ENCODE measurements at regions not wholly inside any gene's neighbourhood (a gene's known extent, or its start where the extent isn't known, plus 50 kb on each side); places are given as distances from the start of the nearest gene placed in this dataset.

DNA sequence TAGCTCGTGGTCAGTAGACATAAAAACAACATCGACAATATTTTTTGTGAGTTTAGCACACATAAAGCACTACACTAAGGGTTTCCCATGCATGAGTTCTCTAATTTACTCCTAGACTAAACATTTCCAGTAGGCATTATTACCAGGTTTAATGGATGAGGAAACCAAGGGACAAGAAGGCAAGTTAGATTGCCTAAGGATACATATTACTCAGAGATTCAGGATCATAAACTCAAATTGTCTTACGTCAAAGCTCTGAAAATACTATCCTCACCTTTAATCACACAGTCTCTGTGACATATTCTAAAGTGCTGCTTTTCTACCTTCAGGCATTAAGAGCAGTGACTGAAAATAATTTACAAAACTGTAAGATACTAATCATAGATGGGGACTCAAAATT is 655.3 kb downstream of the SLC16A7 start:
- no peak for DNase-seq (ENCODE audit: low spot score)

DNA sequence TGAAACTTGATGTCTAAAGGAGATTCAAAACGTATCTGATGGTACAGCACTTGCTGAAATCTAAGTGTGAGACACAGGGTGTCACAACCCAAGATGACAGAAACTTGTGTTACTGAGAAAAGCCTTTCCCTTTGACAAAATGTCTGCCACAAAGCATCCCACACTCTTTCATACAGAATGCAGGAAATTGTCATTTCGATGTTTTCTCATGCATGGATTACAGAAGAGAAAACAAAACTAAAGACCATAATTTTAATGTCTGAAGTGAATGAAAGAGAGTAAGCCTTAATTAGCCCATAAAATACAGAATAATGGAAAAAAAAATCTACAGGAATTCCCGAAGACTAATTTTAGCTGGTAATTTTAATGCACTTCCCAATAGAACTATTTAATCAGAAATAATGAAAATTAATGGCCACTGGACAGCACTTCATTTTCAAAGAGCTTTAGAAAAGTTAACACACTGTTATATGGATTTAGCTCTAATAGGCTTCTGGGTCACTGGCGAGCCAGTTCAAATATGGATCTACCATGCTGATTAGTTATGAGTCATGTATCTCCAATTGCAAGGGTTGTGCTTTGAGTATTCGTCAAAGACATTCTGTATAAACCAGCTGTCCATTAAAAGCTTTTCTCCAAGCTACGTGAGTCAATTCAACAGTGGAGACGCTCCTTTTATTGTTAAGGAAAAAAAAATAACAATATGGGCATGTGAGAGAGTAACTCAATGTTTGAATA is 656.7 kb downstream of the SLC16A7 start:
- no peak for DNase-seq (ENCODE audit: low spot score)

DNA sequence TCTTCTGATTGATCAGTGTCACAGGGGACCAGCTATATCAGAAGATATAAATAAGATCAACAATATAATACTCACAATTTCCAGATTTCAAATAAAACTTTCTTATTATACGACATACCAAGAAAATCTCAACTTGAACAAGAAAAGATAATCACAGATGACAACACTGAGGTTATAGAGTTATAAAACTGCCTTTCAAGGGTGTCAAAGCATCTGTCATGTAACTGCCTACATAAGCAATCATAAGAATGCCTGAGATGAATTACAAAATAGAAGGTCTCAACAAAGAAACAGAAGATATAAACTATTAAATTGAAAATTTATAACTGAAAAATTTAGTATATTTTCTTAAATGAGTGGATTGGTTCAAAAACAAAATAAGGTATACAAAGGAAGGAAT is 659.2 kb downstream of the SLC16A7 start:
- DNase-seq (ENCODE audit: low spot score) = no peak

DNA sequence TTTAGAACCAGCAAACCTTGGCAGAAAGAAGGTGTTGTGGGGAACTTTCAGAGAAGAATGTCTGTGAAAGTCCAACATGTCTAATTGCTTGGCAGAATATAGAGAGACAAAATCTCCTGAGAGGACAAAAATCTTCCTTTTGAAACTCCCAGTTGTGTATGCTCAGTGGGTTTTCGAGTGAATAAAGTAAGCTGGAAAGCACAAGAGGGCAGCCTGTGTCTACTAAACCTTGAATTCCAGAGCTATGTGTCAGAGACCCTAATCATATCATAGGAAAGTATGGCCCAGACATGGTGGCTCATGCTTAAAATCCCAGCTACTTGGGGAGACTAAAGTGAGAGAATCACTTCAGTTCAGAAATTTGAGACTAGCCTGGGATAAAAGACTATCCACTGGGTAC is 661.2 kb downstream of the SLC16A7 start:
- DNase-seq (ENCODE audit: low spot score) = no peak

DNA sequence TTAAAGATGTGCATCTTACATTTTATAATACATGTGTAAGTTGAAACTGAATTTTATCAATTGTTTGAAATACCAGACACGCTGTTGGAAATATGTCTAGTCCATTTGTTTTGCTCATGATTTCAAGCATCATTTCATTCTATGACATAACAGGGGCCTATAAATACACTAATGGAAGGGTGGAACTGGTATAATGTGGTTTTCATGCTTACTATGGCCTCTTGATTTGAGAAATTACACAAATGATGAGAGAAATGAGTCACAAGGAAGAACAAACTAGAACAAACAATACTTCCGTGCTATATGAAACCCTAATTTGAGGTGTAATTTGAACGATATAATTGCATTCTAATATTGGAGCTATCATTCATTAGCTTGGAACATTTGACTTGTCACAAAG is 663.4 kb downstream of the SLC16A7 start:
- DNase-seq (ENCODE audit: low spot score) = no peak

DNA sequence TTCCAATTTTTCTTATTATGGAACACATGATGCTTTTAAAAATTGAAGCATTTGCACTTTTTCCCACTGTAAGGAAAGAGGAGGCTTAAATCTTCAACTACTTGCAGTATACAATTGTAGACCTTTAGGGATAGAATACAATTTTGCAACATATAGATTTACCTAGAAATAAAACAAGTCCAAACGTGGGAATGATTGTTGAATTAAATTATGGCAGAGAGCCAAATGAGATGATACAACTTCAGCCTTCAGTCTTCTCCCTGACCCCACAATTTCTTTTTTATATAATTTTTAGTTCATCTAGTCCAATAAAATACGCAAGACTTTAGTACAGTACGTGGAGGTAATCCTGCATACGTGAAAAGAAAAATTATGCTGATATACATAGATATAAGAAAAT is 666.5 kb downstream of the SLC16A7 start:
- no peak for DNase-seq (ENCODE audit: low spot score)

DNA sequence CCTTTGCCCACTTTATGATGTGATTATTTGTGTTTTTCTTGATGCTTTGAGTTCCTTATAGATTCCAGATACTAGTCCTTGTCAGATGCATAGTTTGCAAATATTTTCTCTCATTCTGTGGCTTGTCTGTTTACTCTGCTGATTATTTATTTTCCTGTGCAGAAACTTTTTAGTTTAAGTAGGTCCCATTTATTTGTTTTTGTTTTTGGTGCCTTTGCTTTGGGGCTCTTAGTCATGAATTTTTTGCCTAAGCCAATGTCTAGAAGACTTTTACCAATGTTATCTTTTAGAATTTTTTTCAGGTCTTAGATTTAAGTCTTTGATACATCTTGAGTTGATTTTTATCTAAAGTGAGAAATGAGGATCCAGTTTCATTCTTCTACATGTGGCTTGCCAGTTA is 667.3 kb downstream of the SLC16A7 start:
- DNase-seq (ENCODE audit: low spot score) = no peak

DNA sequence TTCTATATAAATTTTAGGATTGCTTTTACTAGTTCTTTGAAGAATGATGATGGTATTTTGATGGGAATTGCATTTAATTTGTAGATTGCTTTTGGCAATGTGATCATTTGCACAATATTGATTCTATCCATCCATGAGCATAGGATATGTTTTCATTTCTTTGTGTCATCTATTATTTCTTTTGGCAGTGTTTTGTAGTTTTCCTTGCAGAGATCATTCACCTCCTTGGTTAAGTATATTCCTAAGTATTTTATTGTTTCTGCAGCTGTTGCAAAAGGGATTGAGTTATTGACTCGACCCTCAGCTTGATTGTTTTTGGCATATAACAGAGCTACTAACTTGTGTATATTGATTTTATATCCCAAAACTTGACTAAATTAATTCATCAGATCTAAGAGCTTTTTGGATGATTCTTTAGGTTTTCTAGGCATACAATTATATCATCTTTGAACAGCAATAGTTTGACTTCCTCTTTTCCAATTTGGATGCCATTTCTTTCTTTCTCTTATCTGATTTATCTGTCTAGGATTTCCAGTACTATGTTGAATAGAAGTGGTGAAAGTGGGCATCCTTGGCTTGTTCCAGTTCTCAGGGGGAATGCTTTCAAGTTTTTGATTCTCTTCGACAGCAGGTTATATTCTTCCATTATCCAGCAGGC is 668.1 kb downstream of the SLC16A7 start:
- DNase-seq (ENCODE audit: low spot score) = no peak

DNA sequence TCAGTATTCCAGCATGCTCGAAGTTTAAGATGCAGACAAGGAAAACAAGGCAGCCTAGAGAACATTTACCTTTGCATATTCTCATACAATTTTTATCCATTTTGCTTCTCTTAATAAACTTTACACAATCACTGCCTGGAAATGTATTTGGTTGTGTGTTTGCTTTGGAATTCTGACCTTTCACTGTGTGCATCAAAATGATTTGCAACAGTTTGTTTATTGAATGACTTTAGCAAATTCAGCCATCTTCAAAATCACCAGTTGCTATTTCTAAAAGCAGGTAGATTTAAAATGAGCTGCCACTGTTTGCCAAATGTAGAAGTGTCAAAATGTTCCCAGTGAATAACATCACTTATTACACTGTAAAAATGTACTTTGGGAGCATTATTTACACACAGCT is 669.9 kb downstream of the SLC16A7 start:
- no peak for DNase-seq (ENCODE audit: low spot score)

DNA sequence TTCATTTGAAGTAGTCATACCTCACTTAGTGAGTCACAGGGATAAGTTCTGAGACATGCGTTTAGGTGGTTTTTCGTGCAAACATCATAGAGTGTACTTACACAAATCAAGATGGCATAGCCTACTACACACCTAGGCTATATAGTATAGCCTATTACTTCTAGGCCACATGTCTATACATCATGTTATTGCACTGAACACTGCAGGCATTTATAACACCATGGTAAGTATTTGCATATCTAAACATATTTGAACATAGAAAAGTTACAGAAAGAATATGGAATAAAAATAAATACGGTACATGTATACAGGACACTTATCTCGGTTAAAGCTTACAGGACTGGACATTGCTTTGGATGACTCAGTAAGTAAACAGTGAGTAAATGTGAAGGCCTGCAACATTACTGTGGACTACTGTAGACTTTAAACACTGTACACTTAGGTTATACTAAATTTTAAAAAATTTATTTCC is 670.6 kb downstream of the SLC16A7 start:
- no peak for DNase-seq (ENCODE audit: low spot score)

DNA sequence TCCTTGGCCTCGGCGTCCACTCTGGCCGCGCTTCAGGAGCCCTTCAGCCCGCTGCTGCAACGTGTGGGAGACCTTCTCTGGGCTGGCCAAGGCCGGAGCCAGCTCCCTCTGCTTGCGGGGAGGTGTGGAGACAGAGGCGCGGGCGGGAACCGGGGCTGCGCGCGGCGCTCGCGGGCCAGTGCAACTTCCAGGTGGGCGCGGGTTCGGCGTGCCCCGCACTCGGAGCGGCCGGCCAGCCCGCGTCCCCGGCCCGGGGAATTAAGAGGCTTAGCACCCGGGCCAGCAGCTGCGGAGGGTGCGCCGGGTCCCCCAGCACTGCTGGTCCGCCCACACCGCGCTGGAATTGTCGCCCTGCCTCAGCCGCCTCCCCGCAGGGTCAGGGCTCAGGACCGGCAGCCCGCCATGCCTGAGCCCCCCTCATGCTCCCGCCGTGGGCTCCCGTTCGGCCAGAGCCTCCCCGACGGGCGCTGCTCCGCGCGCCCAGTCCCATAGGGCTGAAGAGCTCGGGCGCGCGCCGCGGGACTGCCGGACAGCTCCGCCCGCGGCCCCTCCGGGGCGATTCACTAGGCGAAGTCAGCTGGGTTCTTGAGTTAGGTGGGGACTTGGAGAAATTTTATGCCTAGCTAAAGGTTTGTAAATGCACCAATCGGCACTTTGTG is 673.9 kb downstream of the SLC16A7 start:
- no peak for DNase-seq (ENCODE audit: low spot score)

DNA sequence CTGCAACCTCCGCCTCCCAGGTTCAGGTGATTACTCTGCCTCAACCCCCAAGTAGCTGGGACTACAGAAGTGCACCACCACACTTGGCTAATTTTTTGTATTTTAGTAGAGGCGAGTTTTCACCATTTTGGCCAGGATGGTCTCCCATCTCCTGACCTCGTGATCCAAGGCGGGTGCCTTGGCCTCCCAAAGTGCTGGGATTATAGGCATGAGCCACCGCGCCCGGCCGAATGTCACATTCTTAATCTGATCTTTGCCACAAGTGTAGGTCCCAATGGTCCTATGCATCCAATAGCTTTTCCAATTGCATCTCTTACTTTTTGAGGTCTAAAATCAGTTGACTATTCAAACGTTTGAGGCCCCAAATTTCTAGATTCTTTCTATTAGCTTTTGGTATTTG is 676.0 kb downstream of the SLC16A7 start:
- DNase-seq (ENCODE audit: low spot score) = no peak

DNA sequence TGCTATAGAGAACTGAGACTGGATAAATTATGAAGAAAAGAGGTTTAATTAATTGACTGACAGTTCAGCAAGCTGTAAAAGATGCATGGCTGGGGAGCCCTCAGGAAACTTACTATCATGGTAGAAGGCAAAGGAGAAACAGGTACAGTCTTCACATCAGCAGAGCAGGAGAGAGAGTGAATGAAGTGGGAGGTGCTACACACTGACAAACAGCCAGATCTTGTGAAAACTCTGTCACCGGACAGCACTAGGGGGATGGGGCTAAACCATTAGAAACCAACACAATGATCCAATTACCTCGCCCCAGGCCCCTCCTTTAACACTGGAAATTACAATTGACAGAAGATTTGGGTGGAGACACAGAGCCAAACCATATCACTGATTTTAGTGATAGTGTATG is 682.4 kb downstream of the SLC16A7 start:
- DNase-seq (ENCODE audit: low spot score) = no peak

DNA sequence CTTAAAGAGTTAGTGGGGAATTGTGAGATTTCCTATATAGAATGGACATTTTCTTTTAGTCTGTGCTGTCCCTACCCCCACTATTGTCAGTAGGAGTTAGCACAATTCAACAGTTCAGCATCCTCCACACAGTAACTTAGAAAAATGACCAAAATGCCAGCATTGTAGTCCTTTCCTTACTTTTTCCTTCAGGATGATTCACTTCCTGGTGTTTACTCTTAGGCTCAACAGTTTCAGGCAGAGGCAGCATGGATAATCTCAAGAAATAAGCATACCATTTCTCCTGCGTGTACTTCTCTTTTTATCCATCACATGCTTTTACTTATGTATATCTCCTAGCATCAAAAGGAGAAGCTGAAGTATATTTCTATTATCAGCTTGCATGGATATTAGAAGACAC is 683.4 kb downstream of the SLC16A7 start:
- DNase-seq (ENCODE audit: low spot score) = no peak

DNA sequence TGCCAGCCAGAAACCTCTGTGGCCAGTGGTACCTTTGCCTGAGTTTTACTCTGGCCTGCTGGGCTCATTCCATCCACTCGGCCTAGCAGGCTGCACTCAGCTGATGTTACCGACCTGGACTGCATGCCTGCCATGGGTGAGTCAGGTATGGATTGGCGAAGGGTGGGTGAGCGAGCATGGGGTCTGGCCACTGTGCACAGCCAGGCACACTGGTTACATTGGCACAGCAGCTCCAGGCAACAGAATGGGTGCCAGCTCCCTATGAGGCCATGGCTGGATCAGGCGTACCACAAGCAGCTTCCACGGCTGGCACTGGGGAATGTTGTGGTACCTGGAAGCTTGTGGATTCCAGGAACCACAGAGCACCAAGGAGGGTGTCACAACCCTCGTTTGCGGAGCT is 685.7 kb downstream of the SLC16A7 start:
- no peak for DNase-seq (ENCODE audit: low spot score)

DNA sequence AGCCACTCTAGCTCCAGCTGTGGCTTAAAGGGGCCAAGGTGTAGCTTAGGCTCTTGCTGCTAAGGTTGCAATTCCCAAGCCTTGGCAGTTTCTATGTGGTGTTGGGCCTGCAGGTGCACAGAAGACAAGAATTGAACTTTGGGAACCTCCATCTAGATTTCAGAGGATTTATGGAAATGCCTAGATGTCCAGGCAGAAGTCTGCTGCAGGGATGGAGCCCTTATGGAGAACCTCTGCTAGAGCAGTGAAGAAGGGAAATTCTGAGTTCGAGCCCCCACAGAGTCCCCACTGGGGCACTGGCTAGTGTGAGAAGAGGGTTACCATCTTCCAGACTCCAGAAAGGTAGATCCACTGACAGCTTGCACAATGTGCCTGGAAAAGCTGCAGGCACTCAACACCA is 694.7 kb downstream of the SLC16A7 start:
- no peak for DNase-seq (ENCODE audit: low spot score)

DNA sequence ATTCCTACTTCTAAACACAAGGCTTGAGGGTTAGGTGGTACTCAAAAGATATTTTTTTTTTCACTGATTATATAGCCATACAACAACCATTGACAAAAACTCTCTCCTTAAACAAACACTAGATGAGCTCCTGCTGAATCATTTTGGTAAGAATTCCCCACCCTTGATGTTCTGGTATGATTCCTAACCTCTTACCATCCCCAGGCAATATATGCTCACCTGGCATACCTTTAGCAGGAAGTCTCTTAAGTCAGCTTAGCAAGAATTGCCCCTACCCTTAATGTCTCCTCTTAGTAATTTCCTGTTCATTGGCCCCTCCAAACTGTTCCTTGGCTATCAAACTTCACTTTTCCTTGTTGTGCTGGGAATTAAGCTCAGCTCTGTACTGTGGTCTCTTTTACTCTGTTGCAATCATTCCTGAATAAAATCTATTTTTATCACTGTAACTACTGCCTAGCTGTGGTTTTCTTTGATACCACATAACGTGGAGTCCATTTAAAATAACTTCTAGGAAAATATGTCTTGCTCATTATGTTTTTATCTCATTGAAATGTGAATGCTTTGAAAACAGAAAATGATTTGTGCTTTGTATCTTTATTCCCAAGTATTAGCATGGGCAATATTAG is 712.6 kb downstream of the SLC16A7 start:
- no peak for DNase-seq (ENCODE audit: low spot score)

DNA sequence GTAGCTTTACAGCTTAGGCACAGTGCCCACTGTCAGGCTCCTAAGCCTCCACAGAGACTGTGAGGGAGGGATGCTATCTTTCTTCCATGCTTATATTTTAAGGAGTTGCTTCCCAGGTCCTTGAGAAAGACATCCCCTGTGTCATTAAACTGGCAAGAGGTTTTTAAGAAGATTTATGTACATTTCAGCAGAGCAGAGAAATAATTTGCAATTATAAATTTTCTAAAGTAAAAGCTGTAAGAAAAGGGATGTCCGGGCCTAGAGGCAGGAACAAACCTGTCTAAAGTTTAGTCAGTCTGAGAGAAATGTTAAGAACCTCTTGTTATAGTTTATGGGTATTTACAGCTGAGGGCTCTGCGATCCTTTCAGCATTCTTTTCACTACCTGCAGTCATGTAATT is 716.1 kb downstream of the SLC16A7 start:
- DNase-seq (ENCODE audit: low spot score) = no peak

DNA sequence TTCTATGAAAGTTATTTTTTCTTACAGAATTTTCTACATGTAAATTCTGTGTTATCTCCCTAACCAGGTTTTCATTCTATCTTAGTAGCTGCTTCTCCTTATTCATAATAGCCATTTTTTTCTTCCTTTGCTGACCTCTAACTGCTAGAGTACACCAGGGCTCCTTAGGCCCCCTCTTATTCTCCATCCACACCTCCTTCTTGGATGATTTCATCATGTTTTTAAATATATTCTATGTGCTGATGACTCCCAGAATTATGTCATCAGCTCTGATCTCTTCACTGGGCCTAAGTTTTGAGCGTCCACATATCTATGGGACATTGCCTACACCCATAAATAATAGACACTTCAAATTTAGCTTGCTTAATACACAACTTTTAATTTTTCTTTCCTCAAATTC is 721.5 kb downstream of the SLC16A7 start:
- no peak for DNase-seq (ENCODE audit: low spot score)

DNA sequence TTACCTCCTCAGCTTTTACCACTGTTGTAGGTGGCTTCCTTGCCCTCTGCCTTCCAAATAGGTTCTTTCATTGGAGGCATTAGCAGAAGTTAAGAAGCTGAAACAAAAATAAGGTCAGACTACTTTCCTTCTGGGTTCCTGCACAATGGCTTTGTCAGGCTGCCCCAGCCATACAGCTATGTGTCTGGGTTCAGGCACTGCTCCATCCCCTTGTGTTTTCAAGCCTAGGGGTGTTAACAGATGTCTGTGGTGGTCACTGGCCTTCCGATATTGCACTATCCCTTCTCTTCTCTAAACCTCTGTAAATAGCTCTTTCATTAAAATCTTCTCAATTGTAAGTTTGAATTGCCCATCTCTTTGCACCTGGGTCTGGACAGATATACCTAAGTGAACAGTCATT is 728.9 kb downstream of the SLC16A7 start:
- no peak for DNase-seq (ENCODE audit: low spot score)

DNA sequence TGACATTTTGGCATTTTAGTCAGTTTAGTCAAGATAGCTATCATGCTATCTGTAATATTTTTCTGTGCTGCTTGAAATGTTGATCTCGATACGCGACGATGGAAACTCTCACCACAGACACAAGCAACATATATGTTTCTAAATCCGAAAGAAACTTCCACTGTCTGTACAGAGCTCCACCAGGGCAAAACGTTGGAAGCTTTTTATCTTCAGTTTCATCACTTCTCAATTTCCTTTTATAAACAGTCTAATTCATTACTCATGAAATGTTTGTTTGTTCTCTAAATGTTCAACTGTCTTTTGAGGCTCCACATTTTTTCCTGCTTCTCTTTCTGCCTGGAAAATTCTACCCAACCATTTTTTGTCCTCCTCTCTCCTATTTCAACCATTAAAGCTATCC is 737.6 kb downstream of the SLC16A7 start:
- DNase-seq (ENCODE audit: low spot score) = no peak

DNA sequence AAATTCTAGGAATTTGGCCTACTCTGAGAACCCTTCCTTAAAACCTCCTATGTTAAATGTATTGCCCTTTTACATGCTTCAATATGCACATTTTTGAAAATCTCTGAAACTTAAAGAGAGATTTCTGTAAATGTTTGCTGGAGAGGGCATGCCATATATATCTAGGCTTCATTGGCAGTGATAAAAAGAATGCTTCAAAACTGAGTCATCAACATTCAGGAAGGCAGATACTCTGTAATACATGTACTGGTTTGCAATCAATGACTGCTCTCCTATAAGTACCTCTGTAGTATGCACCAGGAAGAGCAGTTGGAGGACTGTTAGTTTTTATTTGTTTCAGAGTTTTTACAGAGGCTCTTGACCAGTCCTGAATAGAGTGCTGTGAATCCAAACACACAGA is 739.9 kb downstream of the SLC16A7 start:
- no peak for DNase-seq (ENCODE audit: low spot score)

Measured in CD4-positive, alpha-beta T cell treated with Interleukin-2 at 100 ng/mL for 4 hours (primary cell).